ENCODE measurements at regions not wholly inside any gene's neighbourhood (a gene's known extent, or its start where the extent isn't known, plus 50 kb on each side); places are given as distances from the start of the nearest gene placed in this dataset.

DNA sequence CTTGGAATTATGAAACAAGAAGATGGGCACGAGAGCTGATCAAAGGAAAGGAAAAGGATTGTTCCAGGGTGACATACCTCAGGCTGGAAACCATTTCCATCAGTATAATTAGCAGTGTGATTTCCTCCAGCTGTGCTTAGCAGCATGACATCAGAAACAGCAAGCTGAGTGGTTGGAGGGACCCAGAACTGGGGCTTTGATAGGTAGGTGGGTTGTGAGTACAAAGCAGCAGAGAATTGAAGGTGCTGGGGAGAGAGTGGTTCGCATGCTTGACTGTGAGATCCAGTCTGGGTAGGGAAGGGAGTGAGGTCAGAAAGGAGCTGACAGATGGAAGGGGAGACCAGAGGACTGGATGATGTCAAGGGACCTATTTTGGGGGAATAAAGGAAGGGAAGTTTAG lies 90.4 kb downstream of the CD164 start:
- intact Hi-C loops (cut with micrococcal nuclease; ENCODE audit: unreplicated experiment), result no loop called here
- POLR2A ChIA-PET, result no interaction called here

DNA sequence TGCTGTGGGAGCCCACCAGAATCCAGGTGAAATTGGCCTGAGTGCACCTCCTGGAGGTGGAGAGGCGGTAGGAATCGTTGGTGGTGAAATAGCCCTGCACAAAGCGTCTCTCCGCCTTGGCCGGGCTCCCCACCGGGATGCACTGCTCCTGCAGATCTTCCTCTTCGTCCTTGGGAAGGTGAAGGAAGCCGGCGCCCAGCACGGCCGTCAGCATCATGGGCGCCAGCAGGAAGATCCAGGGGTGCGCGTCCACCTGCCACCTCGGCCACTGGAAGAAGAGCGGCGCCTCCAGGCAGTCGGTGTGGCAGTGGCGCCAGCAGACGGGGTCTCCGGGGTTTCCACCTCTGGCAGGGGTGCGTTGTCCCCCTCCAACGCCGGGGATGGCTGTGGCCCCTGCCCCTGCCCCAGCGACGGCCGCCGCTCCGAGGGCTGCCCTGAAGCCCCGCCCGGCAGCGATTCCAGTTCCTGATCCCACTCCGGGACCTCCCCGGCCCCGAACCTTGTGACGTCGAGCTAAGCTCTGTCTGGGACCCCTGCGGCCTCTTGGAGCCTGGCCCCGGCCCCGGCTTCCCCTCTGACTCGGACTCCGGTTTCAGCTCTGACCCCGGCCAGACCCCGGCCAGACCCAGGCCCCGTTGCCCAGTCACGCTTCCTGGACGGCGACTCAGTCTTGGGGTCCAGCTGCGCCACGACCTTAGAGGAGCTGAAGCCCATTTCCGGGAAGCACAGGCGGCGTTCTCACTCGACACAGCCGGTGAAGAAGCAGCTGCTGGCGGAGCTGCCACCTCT lies 91.9 kb downstream of the CD164 start:
- BruUV-seq (replicated peaks), result no TSS peak
- no peak for ATAC-seq
- no peak overlapping the region for H3K27ac ChIP-seq (ENCODE audit: low read length)
- intact Hi-C loops (cut with micrococcal nuclease; ENCODE audit: unreplicated experiment) (no loop called here), in situ Hi-C loops (cut with HindIII; ENCODE audit: low pct_unique_long_range_greater_than_20kb, low sequenced_read_pairs) (no loop called here)
- no peaks in the 10 kb centered on the region for H3K4me1 ChIP-seq (ENCODE audit: control insufficient read depth, insufficient read depth, low read length)
- POLR2A ChIA-PET, result no interaction called here
- CTCF ChIA-PET, result interaction anchor here (0.6 kb wide), 1 partner anchor 13 kb away, joined by 7 read pairs; no protein-coding TSS in a partner anchor
- no peaks in the 10 kb centered on the region for H3K9me3 ChIP-seq (ENCODE audit: control insufficient read depth, insufficient read depth, low read depth, low read length)
- no peak for DNase-seq (ENCODE audit: low read depth, low spot score)
- H3K36me3 ChIP-seq (ENCODE audit: control insufficient read depth, insufficient read depth, low read length), result no peaks in the 10 kb centered on the region
- H3K4me3 ChIP-seq (ENCODE audit: low read depth in 2 of 2, low read length in 2 of 2), result no peak overlapping the region
- TF ChIP-seq, protein P1, sequence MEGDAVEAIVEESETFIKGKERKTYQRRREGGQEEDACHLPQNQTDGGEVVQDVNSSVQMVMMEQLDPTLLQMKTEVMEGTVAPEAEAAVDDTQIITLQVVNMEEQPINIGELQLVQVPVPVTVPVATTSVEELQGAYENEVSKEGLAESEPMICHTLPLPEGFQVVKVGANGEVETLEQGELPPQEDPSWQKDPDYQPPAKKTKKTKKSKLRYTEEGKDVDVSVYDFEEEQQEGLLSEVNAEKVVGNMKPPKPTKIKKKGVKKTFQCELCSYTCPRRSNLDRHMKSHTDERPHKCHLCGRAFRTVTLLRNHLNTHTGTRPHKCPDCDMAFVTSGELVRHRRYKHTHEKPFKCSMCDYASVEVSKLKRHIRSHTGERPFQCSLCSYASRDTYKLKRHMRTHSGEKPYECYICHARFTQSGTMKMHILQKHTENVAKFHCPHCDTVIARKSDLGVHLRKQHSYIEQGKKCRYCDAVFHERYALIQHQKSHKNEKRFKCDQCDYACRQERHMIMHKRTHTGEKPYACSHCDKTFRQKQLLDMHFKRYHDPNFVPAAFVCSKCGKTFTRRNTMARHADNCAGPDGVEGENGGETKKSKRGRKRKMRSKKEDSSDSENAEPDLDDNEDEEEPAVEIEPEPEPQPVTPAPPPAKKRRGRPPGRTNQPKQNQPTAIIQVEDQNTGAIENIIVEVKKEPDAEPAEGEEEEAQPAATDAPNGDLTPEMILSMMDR (IDR thresholded peaks at IDR 0.05), result no peak
- no peak for TF ChIP-seq TCF7L2 (IDR thresholded peaks at IDR 0.05; ENCODE audit: low read depth, low read length)
- peaks cover 24% of the 10 kb centered on the region for H3K27me3 ChIP-seq (ENCODE audit: control insufficient read depth, insufficient read depth, low read length)

More for the DNA sequence above, 90.4 kb downstream of the CD164 start:
- TF ChIP-seq, protein P2, sequence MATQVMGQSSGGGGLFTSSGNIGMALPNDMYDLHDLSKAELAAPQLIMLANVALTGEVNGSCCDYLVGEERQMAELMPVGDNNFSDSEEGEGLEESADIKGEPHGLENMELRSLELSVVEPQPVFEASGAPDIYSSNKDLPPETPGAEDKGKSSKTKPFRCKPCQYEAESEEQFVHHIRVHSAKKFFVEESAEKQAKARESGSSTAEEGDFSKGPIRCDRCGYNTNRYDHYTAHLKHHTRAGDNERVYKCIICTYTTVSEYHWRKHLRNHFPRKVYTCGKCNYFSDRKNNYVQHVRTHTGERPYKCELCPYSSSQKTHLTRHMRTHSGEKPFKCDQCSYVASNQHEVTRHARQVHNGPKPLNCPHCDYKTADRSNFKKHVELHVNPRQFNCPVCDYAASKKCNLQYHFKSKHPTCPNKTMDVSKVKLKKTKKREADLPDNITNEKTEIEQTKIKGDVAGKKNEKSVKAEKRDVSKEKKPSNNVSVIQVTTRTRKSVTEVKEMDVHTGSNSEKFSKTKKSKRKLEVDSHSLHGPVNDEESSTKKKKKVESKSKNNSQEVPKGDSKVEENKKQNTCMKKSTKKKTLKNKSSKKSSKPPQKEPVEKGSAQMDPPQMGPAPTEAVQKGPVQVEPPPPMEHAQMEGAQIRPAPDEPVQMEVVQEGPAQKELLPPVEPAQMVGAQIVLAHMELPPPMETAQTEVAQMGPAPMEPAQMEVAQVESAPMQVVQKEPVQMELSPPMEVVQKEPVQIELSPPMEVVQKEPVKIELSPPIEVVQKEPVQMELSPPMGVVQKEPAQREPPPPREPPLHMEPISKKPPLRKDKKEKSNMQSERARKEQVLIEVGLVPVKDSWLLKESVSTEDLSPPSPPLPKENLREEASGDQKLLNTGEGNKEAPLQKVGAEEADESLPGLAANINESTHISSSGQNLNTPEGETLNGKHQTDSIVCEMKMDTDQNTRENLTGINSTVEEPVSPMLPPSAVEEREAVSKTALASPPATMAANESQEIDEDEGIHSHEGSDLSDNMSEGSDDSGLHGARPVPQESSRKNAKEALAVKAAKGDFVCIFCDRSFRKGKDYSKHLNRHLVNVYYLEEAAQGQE (IDR thresholded peaks at IDR 0.05; ENCODE audit: insufficient read depth in 1 of 2, low read depth in 2 of 2, low read length in 1 of 2), result no peak
- TF ChIP-seq, protein P1 (IDR thresholded peaks at IDR 0.05), result no peak
- no peak for TF ChIP-seq POLR2AphosphoS5 (IDR thresholded peaks at IDR 0.05; ENCODE audit: low read depth, low read length)
- Histone ChIP-seq H3K36me3 (ENCODE audit: control insufficient read depth, insufficient read depth, low read length) (no peaks in the 10 kb centered on the region), H3K4me1 (ENCODE audit: control insufficient read depth, insufficient read depth, low read length) (no peaks in the 10 kb centered on the region), H3K4me3 (ENCODE audit: low read depth in 2 of 2, low read length in 2 of 2) (no peak overlapping the region), H3K9me3 (ENCODE audit: control insufficient read depth, insufficient read depth, low read depth, low read length) (no peaks in the 10 kb centered on the region), H3K27ac (ENCODE audit: low read length) (no peak overlapping the region), H3K27me3 (ENCODE audit: control insufficient read depth, insufficient read depth, low read length) (peaks cover 9% of the 10 kb centered on the region)
- ATAC-seq (no peak), DNase-seq (ENCODE audit: low read depth, low spot score) (no peak)
- in situ Hi-C loops (cut with HindIII; ENCODE audit: low pct_unique_long_range_greater_than_20kb, low sequenced_read_pairs), result no loop called here
- no TSS peak for BruUV-seq (replicated peaks)
- CTCF ChIA-PET, result no interaction called here
